H9 (cell line): ENCODE measurements at regions not wholly inside any gene's neighbourhood (a gene's known extent, or its start where the extent isn't known, plus 50 kb on each side); places are given as distances from the start of the nearest gene placed in this dataset.

Experiments
- DNase-seq: peaks from one replicate; pipeline ENCODE4 v3.0.0-alpha.2; 2017
- H2AFZ ChIP-seq: one replicate; pipeline ENCODE4 v1.6.1; 2013; ENCODE audit warnings: mild to moderate bottlenecking, low read length, control low read depth, moderate library complexity
- H2AK5ac ChIP-seq: 2 replicates; pipeline ENCODE4 v1.6.1; 2013; ENCODE audit warnings: low read length, control low read depth, mixed read lengths; ENCODE audit not compliant: insufficient read length
- H2BK120ac ChIP-seq: one replicate; pipeline ENCODE4 v1.6.1; 2013; ENCODE audit warnings: low read depth, mild to moderate bottlenecking, low read length, control low read depth, inconsistent platforms; ENCODE audit not compliant: poor library complexity, severe bottlenecking
- H2BK12ac ChIP-seq: 2 replicates; pipeline ENCODE4 v1.6.1; 2013; ENCODE audit warnings: low read length, control low read depth, mixed read lengths, low read depth; ENCODE audit not compliant: insufficient read length
- H2BK15ac ChIP-seq: 2 replicates; pipeline ENCODE4 v1.6.1; 2013; ENCODE audit warnings: low read depth, low read length, control low read depth
- H2BK20ac ChIP-seq: one replicate; pipeline ENCODE4 v1.6.1; 2013; ENCODE audit warnings: low read depth, mild to moderate bottlenecking, low read length, control low read depth, inconsistent platforms; ENCODE audit not compliant: poor library complexity, severe bottlenecking
- H2BK5ac ChIP-seq: 2 replicates; pipeline ENCODE4 v1.6.1; 2013; ENCODE audit warnings: low read length, control low read depth, mixed read lengths; ENCODE audit not compliant: insufficient read length
- H3K14ac ChIP-seq: 2 replicates; pipeline ENCODE4 v1.6.1; 2013; ENCODE audit warnings: low read length, control low read depth; ENCODE audit not compliant: insufficient read depth
- H3K18ac ChIP-seq: 2 replicates; pipeline ENCODE4 v1.6.1; 2013; ENCODE audit warnings: low read depth, mild to moderate bottlenecking, mixed read lengths, low read length, control low read depth; ENCODE audit not compliant: insufficient read length
- H3K23ac ChIP-seq: 2 replicates; pipeline ENCODE4 v1.6.1; 2013; ENCODE audit warnings: low read length, control low read depth, mixed read lengths, low read depth; ENCODE audit not compliant: insufficient read length
- H3K23me2 ChIP-seq: 2 replicates; pipeline ENCODE4 v1.6.1; 2013; ENCODE audit warnings: low read depth, mild to moderate bottlenecking, mixed read lengths, low read length, control low read depth; ENCODE audit not compliant: insufficient read length, poor library complexity, severe bottlenecking
- H3K27ac ChIP-seq: 2 replicates; pipeline ENCODE4 v1.5.1; 2013; ENCODE audit warnings: low read length, control low read depth, mixed read lengths, low read depth; ENCODE audit not compliant: insufficient read length
- H3K27me3 ChIP-seq: 2 replicates; pipeline ENCODE4 v1.6.1; 2013; ENCODE audit warnings: low read length, control low read depth, inconsistent platforms; ENCODE audit not compliant: insufficient read depth
- H3K4ac ChIP-seq: 2 replicates; pipeline ENCODE4 v1.6.1; 2013; ENCODE audit warnings: low read depth, mild to moderate bottlenecking, control low read depth, inconsistent platforms, low read length, moderate library complexity
- H3K4me1 ChIP-seq: 2 replicates; pipeline ENCODE4 v1.6.1; 2013; ENCODE audit warnings: low read length, control low read depth, inconsistent platforms; ENCODE audit not compliant: insufficient read depth
- H3K4me2 ChIP-seq: 2 replicates; pipeline ENCODE4 v1.6.1; 2013; ENCODE audit warnings: low read length, control low read depth, mixed read lengths; ENCODE audit not compliant: insufficient read length, insufficient read depth
- H3K56ac ChIP-seq: 2 replicates; pipeline ENCODE4 v1.6.1; 2013; ENCODE audit warnings: low read depth, mild to moderate bottlenecking, mixed read lengths, low read length, control low read depth; ENCODE audit not compliant: insufficient read length
- H3K79me1 ChIP-seq: 2 replicates; pipeline ENCODE4 v1.6.1; 2013; ENCODE audit warnings: low read depth, mild to moderate bottlenecking, moderate library complexity, low read length, control low read depth, inconsistent platforms; ENCODE audit not compliant: insufficient read depth, poor library complexity, severe bottlenecking
- H3K79me2 ChIP-seq: 2 replicates; pipeline ENCODE4 v1.6.1; 2013; ENCODE audit warnings: low read length, control low read depth, inconsistent platforms; ENCODE audit not compliant: insufficient read depth
- H3K9ac ChIP-seq: 2 replicates; pipeline ENCODE4 v1.6.1; 2013; ENCODE audit warnings: low read length, control low read depth, mixed read lengths; ENCODE audit not compliant: insufficient read length; ENCODE audit errors: extremely low read depth
- H3K9me3 ChIP-seq: one replicate; pipeline ENCODE4 v1.6.1; 2013; ENCODE audit warnings: low read depth, low read length, inconsistent platforms; ENCODE audit not compliant: control insufficient read depth
- H3T11ph ChIP-seq: one replicate; pipeline ENCODE4 v1.6.1; 2013; ENCODE audit warnings: mild to moderate bottlenecking, low read length, control low read depth, inconsistent platforms
- H4K20me1 ChIP-seq: one replicate; pipeline ENCODE4 v1.6.1; 2013; ENCODE audit not compliant: control insufficient read depth, insufficient read length, insufficient read depth
- H4K5ac ChIP-seq: 2 replicates; pipeline ENCODE4 v1.6.1; 2013; ENCODE audit warnings: low read depth, mild to moderate bottlenecking, mixed read lengths, low read length, control low read depth; ENCODE audit not compliant: insufficient read length
- H4K8ac ChIP-seq: replicated peaks from 2 replicates; pipeline ENCODE4 v1.6.1; 2013; ENCODE audit warnings: low read length, control low read depth, mixed read lengths, low read depth; ENCODE audit not compliant: insufficient read length
- H4K91ac ChIP-seq: 2 replicates; pipeline ENCODE4 v1.6.1; 2013; ENCODE audit warnings: low read depth, mild to moderate bottlenecking, moderate library complexity, mixed read lengths, low read length, control low read depth; ENCODE audit not compliant: insufficient read length
- H3K27ac Mint-ChIP-seq, 3 experiments: 2 replicates in 2 of 3; 3 replicates in 1 of 3; pipeline ENCODE4 v1.8.0; 2020 to 2021; ENCODE audit warnings: mixed read lengths in 3 of 3, mild to moderate bottlenecking in 1 of 3, moderate library complexity in 1 of 3
- H3K27me3 Mint-ChIP-seq: 2 replicates; pipeline ENCODE4 v1.8.0; 2021; ENCODE audit warnings: low read depth, mild to moderate bottlenecking, moderate library complexity, mixed read lengths
- H3K36me3 Mint-ChIP-seq, 3 experiments: 2 replicates in 2 of 3; 3 replicates in 1 of 3; pipeline ENCODE4 v1.8.0; 2020 to 2021; ENCODE audit warnings: low read depth in 3 of 3, mixed read lengths in 3 of 3; ENCODE audit not compliant: insufficient read depth in 1 of 3
- H3K4me1 Mint-ChIP-seq, 2 experiments: 2 replicates each; pipeline ENCODE4 v1.8.0; 2020; ENCODE audit warnings: mixed read lengths in 2 of 2
- H3K4me3 Mint-ChIP-seq, 2 experiments: 2 replicates in 1 of 2; 3 replicates in 1 of 2; pipeline ENCODE4 v1.8.0; 2020 to 2021; ENCODE audit warnings: mild to moderate bottlenecking in 2 of 2, mixed read lengths in 2 of 2, moderate library complexity in 1 of 2
- H3K9me3 Mint-ChIP-seq, 2 experiments: 2 replicates in 1 of 2; 3 replicates in 1 of 2; pipeline ENCODE4 v1.8.0; 2020; ENCODE audit warnings: mild to moderate bottlenecking in 2 of 2, mixed read lengths in 2 of 2, moderate library complexity in 1 of 2
- WGBS: extraction: QIAGEN DNeasy Blood & Tissue Kit; methylation state at CpG from one replicate; pipeline ENCODE4 v1.1.7; 2013; ENCODE audit warnings: missing lambda C conversion rate, low lambda C conversion rate, mixed read lengths; ENCODE audit not compliant: insufficient read length; ENCODE audit errors: extremely low coverage; 5-methylcytosine and 5-hydroxymethylcytosine counted together
- TF ChIP-seq, protein P1 (sequence below): fragments of 200-600 bp; sonication (generic); conservative IDR thresholded peaks from 3 replicates; pipeline ENCODE4 v1.8.0; 2021; ENCODE audit warnings: antibody characterized with exemption, mild to moderate bottlenecking

DNA sequence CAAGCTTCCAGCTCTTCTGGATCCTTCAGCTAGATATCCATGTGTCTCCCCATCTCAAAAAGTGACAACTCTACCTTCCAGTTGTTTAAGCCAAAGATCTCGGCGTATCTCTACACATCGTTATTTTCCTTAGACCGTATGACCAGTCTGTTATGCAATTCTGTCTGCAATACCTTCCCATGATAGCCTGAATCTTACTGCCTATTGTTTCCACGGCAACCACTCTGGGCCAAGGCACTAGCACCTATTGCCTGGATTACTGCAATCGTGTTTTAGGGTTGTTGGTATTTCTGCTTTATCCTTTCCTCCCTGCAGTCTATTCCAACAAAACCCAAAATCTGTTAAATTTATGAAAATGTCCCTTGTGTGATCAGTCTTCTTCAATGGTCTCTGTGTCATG, 448.4 kb downstream of the MTRR start:
- H3K27ac ChIP-seq = no peak overlapping the region
- no peak overlapping the region for H3K14ac ChIP-seq
- no peaks in the 10 kb centered on the region for H3K79me2 ChIP-seq
- H4K8ac ChIP-seq = no peak overlapping the region
- H4K91ac ChIP-seq = no peak overlapping the region
- H3K4me3 Mint-ChIP-seq = no peak overlapping the region
- H3K27me3 Mint-ChIP-seq = peaks cover 4% of the 10 kb centered on the region; the same call in 1 of the 2 replicates
- H2BK20ac ChIP-seq = no peak overlapping the region
- no peak overlapping the region for H2BK5ac ChIP-seq
- no peaks in the 10 kb centered on the region for H3K23me2 ChIP-seq
- TF ChIP-seq, protein P1, sequence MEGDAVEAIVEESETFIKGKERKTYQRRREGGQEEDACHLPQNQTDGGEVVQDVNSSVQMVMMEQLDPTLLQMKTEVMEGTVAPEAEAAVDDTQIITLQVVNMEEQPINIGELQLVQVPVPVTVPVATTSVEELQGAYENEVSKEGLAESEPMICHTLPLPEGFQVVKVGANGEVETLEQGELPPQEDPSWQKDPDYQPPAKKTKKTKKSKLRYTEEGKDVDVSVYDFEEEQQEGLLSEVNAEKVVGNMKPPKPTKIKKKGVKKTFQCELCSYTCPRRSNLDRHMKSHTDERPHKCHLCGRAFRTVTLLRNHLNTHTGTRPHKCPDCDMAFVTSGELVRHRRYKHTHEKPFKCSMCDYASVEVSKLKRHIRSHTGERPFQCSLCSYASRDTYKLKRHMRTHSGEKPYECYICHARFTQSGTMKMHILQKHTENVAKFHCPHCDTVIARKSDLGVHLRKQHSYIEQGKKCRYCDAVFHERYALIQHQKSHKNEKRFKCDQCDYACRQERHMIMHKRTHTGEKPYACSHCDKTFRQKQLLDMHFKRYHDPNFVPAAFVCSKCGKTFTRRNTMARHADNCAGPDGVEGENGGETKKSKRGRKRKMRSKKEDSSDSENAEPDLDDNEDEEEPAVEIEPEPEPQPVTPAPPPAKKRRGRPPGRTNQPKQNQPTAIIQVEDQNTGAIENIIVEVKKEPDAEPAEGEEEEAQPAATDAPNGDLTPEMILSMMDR = no peak
- no peak overlapping the region for H3T11ph ChIP-seq
- H3K4me2 ChIP-seq = no peak overlapping the region
- no peak overlapping the region for H3K9ac ChIP-seq
- H3K9me3 Mint-ChIP-seq = no peaks in the 10 kb centered on the region
- no peak overlapping the region for H3K18ac ChIP-seq
- H3K4me1 Mint-ChIP-seq = no peaks in the 10 kb centered on the region
- no peak overlapping the region for H2AK5ac ChIP-seq
- no peak overlapping the region for H3K56ac ChIP-seq
- no peak overlapping the region for H4K5ac ChIP-seq
- H3K9me3 ChIP-seq = no peaks in the 10 kb centered on the region
- H3K23ac ChIP-seq = no peak overlapping the region
- no peak for DNase-seq
- no peak overlapping the region for H3K27ac Mint-ChIP-seq
- H2BK120ac ChIP-seq = no peak overlapping the region
- H3K4ac ChIP-seq = no peak overlapping the region
- no peaks in the 10 kb centered on the region; a peak in 1 of 7 replicates for H3K36me3 Mint-ChIP-seq
- H2BK12ac ChIP-seq = no peak overlapping the region
- WGBS = no CpG with 5 or more reads among the region's 6 CpGs
- no peaks in the 10 kb centered on the region for H4K20me1 ChIP-seq
- no peak overlapping the region for H2BK15ac ChIP-seq
- H3K27me3 ChIP-seq = no peaks in the 10 kb centered on the region
- H2AFZ ChIP-seq = no peak overlapping the region
- H3K4me1 ChIP-seq = no peaks in the 10 kb centered on the region
- no peaks in the 10 kb centered on the region for H3K79me1 ChIP-seq
